Osteocyte (in vitro differentiated cells): ENCODE measurements at regions not wholly inside any gene's neighbourhood (a gene's known extent, or its start where the extent isn't known, plus 50 kb on each side); places are given as distances from the start of the nearest gene placed in this dataset.
"Not testable (repeated sequence)": the region's sequence is repeated elsewhere in the genome, so short reads cannot be mapped to it uniquely, and the experiment has no call there.

Experiments
- DNase-seq: peaks from one replicate; pipeline ENCODE4 v3.0.0; 2021; ENCODE audit warnings: mixed read lengths; ENCODE audit not compliant: unreplicated experiment; ENCODE audit errors: extremely low spot score
- H3K27ac Mint-ChIP-seq: one replicate; pipeline ENCODE4 v1.8.0; 2021; ENCODE audit warnings: mild to moderate bottlenecking, mixed read lengths; ENCODE audit not compliant: unreplicated experiment
- H3K27me3 Mint-ChIP-seq: one replicate; pipeline ENCODE4 v1.8.0; 2021; ENCODE audit warnings: mixed read lengths; ENCODE audit not compliant: unreplicated experiment
- H3K36me3 Mint-ChIP-seq: one replicate; pipeline ENCODE4 v1.8.0; 2021; ENCODE audit warnings: mixed read lengths; ENCODE audit not compliant: unreplicated experiment
- H3K4me1 Mint-ChIP-seq: one replicate; pipeline ENCODE4 v1.8.0; 2021; ENCODE audit warnings: mixed read lengths; ENCODE audit not compliant: unreplicated experiment
- H3K4me3 Mint-ChIP-seq: one replicate; pipeline ENCODE4 v1.8.0; 2021; ENCODE audit warnings: mild to moderate bottlenecking, moderate library complexity, mixed read lengths; ENCODE audit not compliant: unreplicated experiment
- H3K9me3 Mint-ChIP-seq: one replicate; pipeline ENCODE4 v1.8.0; 2021; ENCODE audit warnings: mixed read lengths; ENCODE audit not compliant: unreplicated experiment
- CTCF ChIP-seq: fragments of 200-600 bp; sonication (generic); IDR thresholded peaks from 2 replicates; pipeline ENCODE4 v1.5.0; 2021; ENCODE audit warnings: antibody characterized with exemption, mild to moderate bottlenecking, moderate library complexity

GRCh38 chr1:55793856-55794255, 578.7 kb upstream of the USP24 start:
- no peaks in the 10 kb centered on the region for H3K27me3 Mint-ChIP-seq
- H3K27ac Mint-ChIP-seq = no peak overlapping the region
- H3K9me3 Mint-ChIP-seq = peaks cover 7% of the 10 kb centered on the region
- no peaks in the 10 kb centered on the region for H3K36me3 Mint-ChIP-seq
- no peak for DNase-seq
- TF ChIP-seq CTCF = no peak
- no peaks in the 10 kb centered on the region for H3K4me1 Mint-ChIP-seq
- H3K4me3 Mint-ChIP-seq = no peak overlapping the region

GRCh38 chr1:55792870-55793269, 577.7 kb upstream of the USP24 start:
- no peak overlapping the region for H3K27ac Mint-ChIP-seq
- no peaks in the 10 kb centered on the region for H3K36me3 Mint-ChIP-seq
- no peaks in the 10 kb centered on the region for H3K9me3 Mint-ChIP-seq
- no peak for DNase-seq
- H3K4me1 Mint-ChIP-seq = no peaks in the 10 kb centered on the region
- H3K27me3 Mint-ChIP-seq = no peaks in the 10 kb centered on the region
- no peak for TF ChIP-seq CTCF
- no peak overlapping the region for H3K4me3 Mint-ChIP-seq

GRCh38 chr1:55789466-55789865, 574.3 kb upstream of the USP24 start:
- DNase-seq = no peak
- H3K27me3 Mint-ChIP-seq = no peaks in the 10 kb centered on the region
- no peak overlapping the region for H3K27ac Mint-ChIP-seq
- no peaks in the 10 kb centered on the region for H3K9me3 Mint-ChIP-seq
- H3K36me3 Mint-ChIP-seq = no peaks in the 10 kb centered on the region
- no peak overlapping the region for H3K4me3 Mint-ChIP-seq
- no peak for TF ChIP-seq CTCF
- no peaks in the 10 kb centered on the region for H3K4me1 Mint-ChIP-seq

- DNase-seq = no peak
Measured at GRCh38 chr1:55786396-55786795, 571.2 kb upstream of the USP24 start.

GRCh38 chr1:55784941-55785450, 569.8 kb upstream of the USP24 start:
- H3K27me3 Mint-ChIP-seq, H3K4me3 Mint-ChIP-seq, DNase-seq, H3K27ac Mint-ChIP-seq, H3K9me3 Mint-ChIP-seq, H3K4me1 Mint-ChIP-seq, H3K36me3 Mint-ChIP-seq: not testable (repeated sequence)

More at GRCh38 chr1:55786396-55786795, 571.2 kb upstream of the USP24 start:
- Mint-ChIP-seq H3K9me3 (no peaks in the 10 kb centered on the region), H3K4me1 (no peaks in the 10 kb centered on the region), H3K27ac (no peak overlapping the region), H3K27me3 (no peaks in the 10 kb centered on the region), H3K4me3 (no peak overlapping the region), H3K36me3 (no peaks in the 10 kb centered on the region)
- TF ChIP-seq CTCF = no peak

- Mint-ChIP-seq H3K27me3 (no peaks in the 10 kb centered on the region), H3K9me3 (no peaks in the 10 kb centered on the region), H3K4me1 (no peaks in the 10 kb centered on the region), H3K36me3 (no peaks in the 10 kb centered on the region), H3K27ac (no peak overlapping the region), H3K4me3 (no peak overlapping the region)
- TF ChIP-seq CTCF = no peak
- DNase-seq = no peak
Measured at GRCh38 chr1:55781944-55782482, 566.8 kb upstream of the USP24 start.
